GM19193 (cell line): ENCODE measurements at regions not wholly inside any gene's neighbourhood (a gene's known extent, or its start where the extent isn't known, plus 50 kb on each side); places are given as distances from the start of the nearest gene placed in this dataset.

Experiments
- POLR2A ChIP-seq: IDR thresholded peaks from 4 replicates; pipeline ENCODE4 v1.6.1; 2011; ENCODE audit not compliant: insufficient read depth, insufficient read length; ENCODE audit errors: extremely low read depth

DNA sequence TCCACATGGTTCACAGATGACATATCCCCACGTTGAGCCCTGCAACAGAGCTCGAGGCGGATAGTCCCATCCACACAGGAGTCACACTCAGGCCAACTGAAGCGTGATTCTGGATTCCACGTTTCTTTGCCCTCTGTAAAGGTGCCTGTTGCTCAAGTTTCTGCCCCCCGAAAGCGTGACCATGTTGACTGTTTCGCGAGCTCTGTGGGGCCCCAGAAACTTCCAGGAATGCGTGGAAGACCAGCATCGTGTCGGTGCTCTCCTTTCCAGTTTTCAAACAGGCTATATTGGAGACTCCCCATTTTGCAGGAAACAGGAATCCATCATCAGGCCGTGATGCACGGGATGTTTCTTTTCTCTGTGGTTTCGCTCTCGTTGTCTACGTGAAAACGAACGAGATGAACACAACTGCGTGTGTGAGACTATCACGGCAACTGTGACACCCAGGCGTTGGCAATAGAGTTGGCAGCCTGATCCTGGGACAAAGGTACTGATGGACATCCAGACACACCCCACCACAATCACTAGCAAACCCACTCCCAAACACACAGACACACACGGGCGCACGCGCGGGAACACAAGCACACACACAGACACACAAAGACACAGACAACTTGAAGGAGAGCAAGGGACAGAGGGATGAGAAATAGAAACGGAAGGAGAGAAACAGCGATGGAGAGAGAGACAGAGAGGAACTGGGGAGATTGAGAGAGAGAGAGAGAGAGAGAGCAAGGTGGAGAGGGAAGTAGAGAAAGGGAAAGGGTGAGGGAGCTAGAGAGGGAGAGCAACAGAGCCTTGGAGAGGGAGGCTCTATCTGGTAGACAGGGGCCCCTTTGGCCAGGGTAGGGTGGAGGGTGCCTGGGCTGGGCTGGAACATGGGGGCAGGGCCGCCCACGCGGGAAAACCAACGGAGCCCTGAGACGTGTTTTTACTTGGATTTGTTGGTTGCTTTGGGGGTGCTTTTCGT, 1609.3 kb downstream of the SPATA31A7 start:
- peak; percentile 42 for TF ChIP-seq POLR2A

DNA sequence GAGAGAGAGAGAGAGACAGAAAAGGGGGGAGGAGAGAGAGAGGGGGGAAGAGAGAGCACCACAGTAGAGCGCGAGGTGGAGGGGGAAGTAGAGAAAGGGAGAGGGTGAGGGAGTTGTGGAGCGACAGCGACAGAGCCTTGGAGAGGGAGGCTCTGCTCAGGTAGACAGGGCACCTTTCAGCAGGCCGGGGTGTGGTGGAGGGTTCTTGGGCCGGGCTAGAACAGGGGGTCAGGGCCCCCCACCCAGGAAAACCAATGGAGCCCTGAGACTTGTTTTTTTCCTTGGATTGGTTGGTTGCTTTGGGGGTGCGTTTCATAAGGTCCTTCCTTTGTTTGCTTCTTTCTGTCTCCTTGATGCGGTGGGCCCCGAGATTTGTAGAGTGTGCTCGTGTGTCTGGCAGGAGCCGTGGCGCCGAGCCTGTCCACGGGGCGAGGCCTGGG, 1611.6 kb downstream of the SPATA31A7 start:
- peak; percentile 16 for TF ChIP-seq POLR2A

DNA sequence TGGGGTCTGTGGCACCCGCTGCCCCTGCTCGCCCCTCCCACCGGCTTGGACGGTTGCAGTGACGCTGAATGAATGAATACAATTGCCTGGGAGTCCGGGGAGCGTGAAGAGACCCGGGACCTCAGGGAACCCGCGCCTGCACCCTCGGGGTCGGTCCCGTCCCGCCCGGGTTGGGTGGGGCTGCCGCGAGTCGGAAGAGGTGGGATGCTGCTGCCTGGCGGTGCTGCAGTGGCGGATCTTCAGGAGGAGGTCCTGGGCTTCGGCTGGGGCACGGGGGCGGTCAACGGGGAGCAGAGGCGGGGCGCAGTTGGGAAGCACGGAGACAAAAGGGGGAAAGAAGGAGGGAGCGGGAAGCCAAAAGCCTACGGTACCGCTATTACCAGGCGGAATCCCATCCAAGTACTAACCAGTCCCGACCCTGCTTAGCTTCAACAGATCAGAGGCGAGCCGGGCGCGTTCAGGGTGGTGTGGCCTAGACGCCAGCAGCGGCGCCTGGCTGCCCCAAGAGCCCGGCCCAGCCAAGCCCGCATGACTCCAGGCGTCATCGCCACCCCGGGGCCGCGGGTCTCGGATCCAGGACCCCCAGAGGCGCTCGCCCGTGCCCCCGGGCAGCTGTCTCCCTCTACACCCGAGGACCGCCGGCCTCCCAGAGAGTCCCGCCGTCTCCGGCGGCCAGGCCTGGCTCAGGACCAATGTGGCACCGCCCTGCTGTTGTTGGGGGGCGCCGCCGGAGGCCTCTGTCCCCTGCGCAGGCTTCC, 1612.3 kb downstream of the SPATA31A7 start:
- TF ChIP-seq POLR2A: peak; percentile 83

DNA sequence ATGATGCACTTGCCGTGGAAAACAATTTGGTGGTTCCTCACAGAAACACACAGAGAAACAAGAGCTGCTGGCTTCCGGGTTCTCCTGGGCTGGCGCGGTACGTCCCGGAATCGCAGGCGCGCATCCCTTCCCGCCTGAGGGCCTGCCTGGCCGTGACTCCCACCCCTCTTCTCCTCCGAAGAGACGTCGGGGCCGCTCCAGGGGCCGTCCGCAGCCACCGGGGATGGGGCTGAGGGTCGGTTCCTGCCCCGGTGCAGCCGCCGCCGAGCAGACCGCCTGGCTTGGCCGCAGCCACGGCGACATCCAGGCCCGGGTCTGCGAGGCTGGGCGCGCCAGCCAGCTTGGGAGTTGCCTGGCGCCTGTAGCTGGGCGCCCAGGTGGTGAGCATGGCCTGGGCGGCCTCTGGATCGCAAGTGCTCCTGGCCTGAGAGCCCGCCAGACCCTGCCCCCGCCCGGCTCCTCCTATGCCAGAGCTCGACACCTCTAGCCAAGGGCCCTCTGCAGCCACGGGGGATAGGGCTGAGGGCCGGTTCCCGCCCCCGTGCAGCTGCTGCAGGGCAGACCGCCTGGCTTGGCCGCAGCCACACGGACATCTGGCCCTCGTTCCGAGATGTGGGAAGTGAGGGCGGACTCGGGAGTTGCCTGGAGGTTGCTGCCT, 1647.5 kb downstream of the SPATA31A7 start:
- TF ChIP-seq POLR2A: peak; percentile 50

DNA sequence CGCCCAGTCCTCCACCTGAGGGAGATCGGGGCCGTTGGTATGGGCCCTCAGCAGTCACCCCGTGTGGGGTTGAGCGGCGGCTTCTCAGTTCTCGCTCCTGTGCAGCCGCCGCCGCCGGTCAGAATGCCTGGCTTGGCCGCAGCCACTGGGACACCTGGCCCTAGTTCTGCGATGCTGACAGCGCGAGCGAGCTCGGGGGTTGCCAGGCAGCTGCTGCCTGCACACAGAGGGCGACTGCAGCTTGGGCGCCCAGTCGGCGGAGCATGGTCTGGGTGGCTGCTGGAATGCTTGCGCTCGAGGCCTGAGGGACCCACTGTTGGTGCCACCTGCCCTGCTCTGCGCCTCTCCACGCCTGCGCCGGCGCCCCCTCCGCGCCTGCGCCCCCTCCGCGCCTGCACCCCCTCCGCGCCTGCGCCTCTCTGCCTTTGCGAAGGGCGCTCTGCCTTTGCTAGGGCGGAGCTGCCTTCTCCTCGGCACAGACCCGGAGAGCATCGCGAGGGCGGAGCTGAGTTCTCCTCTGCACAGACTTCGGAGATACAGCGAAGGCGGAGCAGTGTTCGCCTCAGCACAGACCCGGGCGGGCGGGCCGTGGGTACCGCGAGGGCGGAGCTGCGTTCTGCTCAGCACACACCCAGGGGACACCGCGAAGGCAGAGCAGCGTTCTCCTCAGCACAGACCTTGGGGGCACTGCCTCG, 1648.3 kb downstream of the SPATA31A7 start:
- peak; percentile 70 for TF ChIP-seq POLR2A
